IPS-18a (cell line): ENCODE measurements at regions not wholly inside any gene's neighbourhood (a gene's known extent, or its start where the extent isn't known, plus 50 kb on each side); places are given as distances from the start of the nearest gene placed in this dataset.

Experiments
- H3K27ac ChIP-seq: one replicate; pipeline ENCODE4 v1.5.1; 2013; ENCODE audit warnings: low read length
- H3K27me3 ChIP-seq: one replicate; pipeline ENCODE4 v1.6.1; 2013; ENCODE audit warnings: mild to moderate bottlenecking, low read length; ENCODE audit not compliant: control insufficient read depth, insufficient read depth
- H3K36me3 ChIP-seq: one replicate; pipeline ENCODE4 v1.6.1; 2013; ENCODE audit warnings: low read depth, low read length; ENCODE audit not compliant: control insufficient read depth
- H3K4me1 ChIP-seq: one replicate; pipeline ENCODE4 v1.6.1; 2013; ENCODE audit warnings: low read depth, low read length; ENCODE audit not compliant: control insufficient read depth
- H3K4me3 ChIP-seq: one replicate; pipeline ENCODE4 v1.5.1; 2013; ENCODE audit warnings: low read length
- H3K9ac ChIP-seq: one replicate; pipeline ENCODE4 v1.6.1; 2013; ENCODE audit warnings: mild to moderate bottlenecking, low read length, moderate library complexity
- H3K9me3 ChIP-seq: one replicate; pipeline ENCODE4 v1.6.1; 2013; ENCODE audit warnings: low read depth, low read length; ENCODE audit not compliant: control insufficient read depth

- H3K27ac ChIP-seq = no peak overlapping the region
- no peaks in the 10 kb centered on the region for H3K9me3 ChIP-seq
- H3K27me3 ChIP-seq = no peaks in the 10 kb centered on the region
- no peak overlapping the region for H3K9ac ChIP-seq
- peaks cover 10% of the 10 kb centered on the region for H3K4me1 ChIP-seq
- no peak overlapping the region for H3K4me3 ChIP-seq
- no peaks in the 10 kb centered on the region for H3K36me3 ChIP-seq
Observed at GRCh38 chr12:105552056-105552455, 221.6 kb downstream of the C12orf75 start.

GRCh38 chr12:105554223-105554678 is 223.8 kb downstream of the C12orf75 start:
- H3K27ac ChIP-seq = no peak overlapping the region
- no peak overlapping the region for H3K4me3 ChIP-seq

GRCh38 chr12:105554856-105555255 is 224.4 kb downstream of the C12orf75 start:
- Histone ChIP-seq H3K4me3 (no peak overlapping the region), H3K36me3 (no peaks in the 10 kb centered on the region), H3K27me3 (no peaks in the 10 kb centered on the region), H3K9ac (no peak overlapping the region), H3K27ac (no peak overlapping the region), H3K4me1 (peaks cover 10% of the 10 kb centered on the region), H3K9me3 (no peaks in the 10 kb centered on the region)

More at GRCh38 chr12:105554223-105554678, 223.8 kb downstream of the C12orf75 start:
- H3K4me1 ChIP-seq = peaks cover 10% of the 10 kb centered on the region
- H3K9ac ChIP-seq = no peak overlapping the region
- H3K9me3 ChIP-seq = no peaks in the 10 kb centered on the region
- no peaks in the 10 kb centered on the region for H3K27me3 ChIP-seq
- no peaks in the 10 kb centered on the region for H3K36me3 ChIP-seq

- no peak overlapping the region for H3K27ac ChIP-seq
- H3K4me1 ChIP-seq = peaks cover 10% of the 10 kb centered on the region
- H3K9ac ChIP-seq = no peak overlapping the region
- no peaks in the 10 kb centered on the region for H3K9me3 ChIP-seq
- H3K4me3 ChIP-seq = no peak overlapping the region
- H3K36me3 ChIP-seq = no peaks in the 10 kb centered on the region
- H3K27me3 ChIP-seq = no peaks in the 10 kb centered on the region
Observed at GRCh38 chr12:105555556-105556295, 225.2 kb downstream of the C12orf75 start.

- Histone ChIP-seq H3K4me3 (no peak overlapping the region), H3K27ac (no peak overlapping the region), H3K9me3 (no peaks in the 10 kb centered on the region), H3K36me3 (no peaks in the 10 kb centered on the region), H3K4me1 (peaks cover 4% of the 10 kb centered on the region), H3K9ac (no peak overlapping the region), H3K27me3 (no peaks in the 10 kb centered on the region)
Observed at GRCh38 chr12:105559310-105559709, 228.8 kb downstream of the C12orf75 start.

DNA sequence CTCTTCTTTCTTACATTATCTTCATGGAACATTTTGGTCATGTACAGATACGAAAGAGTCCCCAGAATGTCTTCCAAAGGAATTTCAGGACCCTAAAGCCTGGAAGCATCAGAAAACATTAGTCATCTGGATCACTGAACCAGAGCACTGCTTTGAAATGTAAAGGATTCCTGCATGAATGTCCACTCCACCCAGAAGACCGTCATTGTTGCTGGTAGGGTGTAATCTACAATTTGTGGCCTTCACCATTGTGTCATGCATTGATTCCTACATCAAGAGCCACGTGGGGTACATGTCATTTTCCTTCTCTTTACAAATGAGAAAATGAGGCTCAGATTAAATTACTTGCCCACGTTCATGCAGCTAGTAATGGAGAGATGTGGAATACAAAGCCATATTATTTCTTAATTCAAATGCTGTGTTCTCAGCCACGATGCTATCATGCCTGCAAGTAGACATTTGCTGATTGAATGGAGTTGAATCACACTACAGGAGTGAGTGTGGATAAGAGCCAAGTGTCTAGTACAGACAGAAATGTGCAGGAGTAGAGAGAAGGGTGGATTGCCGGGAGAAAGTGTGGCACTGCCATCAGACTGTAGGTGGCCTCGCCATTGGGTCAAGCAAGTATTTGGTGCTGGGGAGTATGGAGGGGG is 231.2 kb downstream of the C12orf75 start:
- Histone ChIP-seq H3K9ac (no peak overlapping the region), H3K36me3 (no peaks in the 10 kb centered on the region), H3K27ac (no peak overlapping the region), H3K27me3 (no peaks in the 10 kb centered on the region), H3K9me3 (no peaks in the 10 kb centered on the region), H3K4me1 (no peaks in the 10 kb centered on the region), H3K4me3 (no peak overlapping the region)

DNA sequence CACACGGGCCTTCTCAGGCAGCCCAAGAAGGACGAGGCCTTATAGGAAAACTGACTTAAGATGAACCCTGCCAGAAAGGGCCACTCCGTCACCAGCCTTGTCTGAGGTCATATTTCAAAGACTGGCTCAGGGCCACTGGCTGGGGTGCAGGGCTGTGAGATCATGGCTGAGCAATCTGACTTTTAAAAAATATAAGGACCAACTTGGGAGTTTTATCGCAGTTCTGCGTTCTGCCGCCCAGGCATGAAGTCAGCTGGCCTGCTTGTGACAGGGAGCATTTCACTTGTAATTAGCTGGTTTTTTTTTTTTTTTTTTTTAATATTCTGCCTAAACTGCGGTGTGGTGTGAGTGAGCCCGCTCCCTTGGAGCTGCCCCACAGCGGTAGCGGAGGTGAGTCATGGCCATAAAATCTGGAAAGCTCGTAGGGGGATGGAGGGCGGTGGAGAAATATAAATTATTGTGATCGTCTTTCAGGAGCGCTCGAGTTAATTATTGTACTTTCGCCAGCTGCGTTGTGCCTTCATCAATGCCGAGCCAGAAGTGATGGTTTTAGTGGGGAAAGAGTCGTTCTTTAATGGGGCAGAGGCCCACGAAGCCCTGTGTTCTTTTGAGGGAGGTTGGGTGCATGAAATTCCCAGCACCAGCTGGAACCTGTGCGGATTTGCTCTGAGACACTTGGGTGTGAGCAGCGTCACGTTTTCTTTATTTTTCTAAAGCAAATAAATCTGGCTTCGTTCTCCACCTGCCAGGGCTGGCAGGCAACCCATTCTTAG is 231.9 kb downstream of the C12orf75 start:
- Histone ChIP-seq H3K4me1 (no peaks in the 10 kb centered on the region), H3K4me3 (no peak overlapping the region), H3K27ac (no peak overlapping the region), H3K9ac (no peak overlapping the region), H3K36me3 (no peaks in the 10 kb centered on the region), H3K9me3 (no peaks in the 10 kb centered on the region), H3K27me3 (no peaks in the 10 kb centered on the region)

DNA sequence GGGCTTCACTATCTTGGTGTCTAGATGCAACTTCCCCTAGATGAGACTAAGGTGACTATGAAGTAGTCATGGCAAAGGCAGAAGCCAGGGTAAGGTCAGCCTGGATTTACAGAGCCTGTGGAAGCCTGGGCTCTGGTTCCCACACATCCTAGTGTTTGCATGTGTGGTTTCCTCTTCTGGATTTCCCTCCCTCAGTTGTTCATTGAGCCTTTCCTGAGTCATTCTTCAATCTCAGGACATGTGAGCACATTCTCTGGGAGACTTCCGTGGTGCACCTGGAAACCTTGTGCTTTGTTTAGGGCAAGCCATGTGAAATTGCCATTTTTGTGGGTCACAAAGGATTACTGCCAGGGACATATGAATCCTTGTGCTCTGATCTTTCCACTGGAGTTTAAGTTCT is 236.6 kb downstream of the C12orf75 start:
- Histone ChIP-seq H3K27me3 (no peaks in the 10 kb centered on the region), H3K4me3 (no peak overlapping the region), H3K9me3 (no peaks in the 10 kb centered on the region), H3K9ac (no peak overlapping the region), H3K27ac (no peak overlapping the region), H3K4me1 (no peaks in the 10 kb centered on the region), H3K36me3 (no peaks in the 10 kb centered on the region)

DNA sequence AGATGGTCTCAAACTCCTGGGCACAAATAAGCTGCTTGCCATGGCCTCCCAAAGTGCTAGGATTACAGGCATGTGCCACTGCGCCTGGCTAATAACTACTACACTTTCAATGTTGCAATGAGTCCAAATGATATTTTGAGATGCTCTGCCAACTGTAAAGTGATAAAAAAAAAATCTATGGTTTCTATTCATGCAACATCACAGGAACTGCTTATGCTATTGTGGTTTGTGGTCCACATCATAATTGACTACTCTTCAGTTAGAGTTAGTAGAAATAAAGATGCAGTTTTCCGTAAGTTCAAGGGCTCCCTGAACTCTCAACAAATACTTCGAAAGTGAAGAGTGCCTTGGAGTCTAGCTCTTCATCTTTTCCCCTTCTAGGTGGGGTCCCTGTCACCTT is 239.4 kb downstream of the C12orf75 start:
- no peak overlapping the region for H3K9ac ChIP-seq
- H3K4me3 ChIP-seq = no peak overlapping the region
- no peak overlapping the region for H3K27ac ChIP-seq
- H3K27me3 ChIP-seq = no peaks in the 10 kb centered on the region
- H3K4me1 ChIP-seq = no peaks in the 10 kb centered on the region
- no peaks in the 10 kb centered on the region for H3K36me3 ChIP-seq
- H3K9me3 ChIP-seq = no peaks in the 10 kb centered on the region

GRCh38 chr12:105570944-105571343 is 240.5 kb downstream of the C12orf75 start:
- Histone ChIP-seq H3K36me3 (no peaks in the 10 kb centered on the region), H3K4me1 (no peaks in the 10 kb centered on the region), H3K27me3 (no peaks in the 10 kb centered on the region), H3K9me3 (no peaks in the 10 kb centered on the region), H3K9ac (no peak overlapping the region), H3K27ac (no peak overlapping the region), H3K4me3 (no peak overlapping the region)

- Histone ChIP-seq H3K4me3 (no peak overlapping the region), H3K27ac (no peak overlapping the region), H3K36me3 (no peaks in the 10 kb centered on the region), H3K9me3 (no peaks in the 10 kb centered on the region), H3K27me3 (no peaks in the 10 kb centered on the region), H3K9ac (no peak overlapping the region), H3K4me1 (no peaks in the 10 kb centered on the region)
Observed at GRCh38 chr12:105573574-105573973, 243.1 kb downstream of the C12orf75 start.
